GM19351 (cell line): ENCODE measurements at regions not wholly inside any gene's neighbourhood (a gene's known extent, or its start where the extent isn't known, plus 50 kb on each side); places are given as distances from the start of the nearest gene placed in this dataset.

Experiments
- ATAC-seq: cut with Tn5 transposase; IDR thresholded peaks from one replicate; pipeline ENCODE4 v1.9.1; 2021; ENCODE audit warnings: mild to moderate bottlenecking, moderate library complexity; ENCODE audit not compliant: unreplicated experiment

GRCh38 chr10:78357141-78358063 is 323.7 kb downstream of the RPS24 start:
- ATAC-seq, result no peak

- no peak for ATAC-seq
Observed at GRCh38 chr10:78358351-78358750, 324.7 kb downstream of the RPS24 start.

GRCh38 chr10:78358982-78359381 is 325.3 kb downstream of the RPS24 start:
- no peak for ATAC-seq

- ATAC-seq, result no peak
Observed at GRCh38 chr10:78359640-78360091, 326.0 kb downstream of the RPS24 start.

- ATAC-seq, result no peak
Observed at GRCh38 chr10:78360284-78360683, 326.6 kb downstream of the RPS24 start.

- ATAC-seq, result no peak
Observed at GRCh38 chr10:78361031-78361430, 327.4 kb downstream of the RPS24 start.

GRCh38 chr10:78362406-78363022 is 328.9 kb downstream of the RPS24 start:
- no peak for ATAC-seq

- ATAC-seq, result no peak
Observed at GRCh38 chr10:78363190-78363589, 329.5 kb downstream of the RPS24 start.

GRCh38 chr10:78365694-78366093 is 332.0 kb downstream of the RPS24 start:
- no peak for ATAC-seq

- no peak for ATAC-seq
Observed at GRCh38 chr10:78366663-78367411, 333.2 kb downstream of the RPS24 start.

GRCh38 chr10:78367751-78368150 is 334.1 kb downstream of the RPS24 start:
- ATAC-seq, result no peak

GRCh38 chr10:78371136-78371535 is 337.5 kb downstream of the RPS24 start:
- ATAC-seq, result no peak

GRCh38 chr10:78372806-78373205 is 339.1 kb downstream of the RPS24 start:
- no peak for ATAC-seq

- ATAC-seq, result no peak
Observed at GRCh38 chr10:78374331-78375028, 340.8 kb downstream of the RPS24 start.

- no peak for ATAC-seq
Observed at GRCh38 chr10:78375854-78376785, 342.5 kb downstream of the RPS24 start.

- no peak for ATAC-seq
Observed at GRCh38 chr10:78377356-78377755, 343.7 kb downstream of the RPS24 start.

- ATAC-seq, result no peak
Observed at GRCh38 chr10:78378192-78378591, 344.5 kb downstream of the RPS24 start.

GRCh38 chr10:78381107-78381506 is 347.4 kb downstream of the RPS24 start:
- no peak for ATAC-seq

GRCh38 chr10:78382047-78382446 is 348.4 kb downstream of the RPS24 start:
- no peak for ATAC-seq

GRCh38 chr10:78382772-78383171 is 349.1 kb downstream of the RPS24 start:
- no peak for ATAC-seq
